Stimulated activated naive CD8-positive, alpha-beta T cell treated with anti-CD3 and anti-CD28 coated beads, Interleukin-15, Interleukin-2, amounts not matched to agents 100 ng/mL and 50 ng/mL, for 24 hours (primary cell): ENCODE measurements at regions not wholly inside any gene's neighbourhood (a gene's known extent, or its start where the extent isn't known, plus 50 kb on each side); places are given as distances from the start of the nearest gene placed in this dataset.
"Not testable (repeated sequence)": the region's sequence is repeated elsewhere in the genome, so short reads cannot be mapped to it uniquely, and the experiment has no call there.

ENCODE experiments used
- H3K27ac Mint-ChIP-seq: one replicate; pipeline ENCODE4 v1.8.0; 2021; ENCODE audit warnings: mild to moderate bottlenecking, mixed read lengths
- H3K27me3 Mint-ChIP-seq: one replicate; pipeline ENCODE4 v1.8.0; 2021; ENCODE audit warnings: mixed read lengths
- H3K36me3 Mint-ChIP-seq: one replicate; pipeline ENCODE4 v1.8.0; 2021; ENCODE audit warnings: low read depth, mixed read lengths
- H3K4me1 Mint-ChIP-seq: one replicate; pipeline ENCODE4 v1.8.0; 2021; ENCODE audit warnings: low read depth, mixed read lengths
- H3K4me3 Mint-ChIP-seq: one replicate; pipeline ENCODE4 v1.8.0; 2021; ENCODE audit warnings: mild to moderate bottlenecking, mixed read lengths
- H3K9me3 Mint-ChIP-seq: one replicate; pipeline ENCODE4 v1.8.0; 2021; ENCODE audit warnings: mixed read lengths

DNA sequence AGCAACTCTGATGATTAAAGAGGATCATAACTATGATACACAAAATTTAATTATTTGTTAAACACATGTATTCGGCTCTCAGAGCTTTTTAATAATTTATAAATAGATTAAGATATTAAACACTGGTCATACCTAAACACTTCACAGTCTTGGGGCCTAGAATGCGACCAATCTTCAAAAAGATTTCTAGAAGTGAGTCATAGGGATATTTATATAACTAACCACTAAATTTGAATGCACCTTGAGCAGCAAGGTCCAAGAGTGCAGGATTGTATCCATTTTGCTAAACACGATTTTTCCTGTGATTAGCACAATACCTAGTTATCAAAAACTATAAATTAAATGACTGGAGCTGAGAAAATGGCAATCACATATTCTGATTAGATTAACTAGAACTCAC is 709.3 kb downstream of the EPHA7 start:
- Mint-ChIP-seq H3K4me3 (no peak overlapping the region), H3K27ac (no peak overlapping the region), H3K27me3 (no peaks in the 10 kb centered on the region), H3K4me1 (no peaks in the 10 kb centered on the region), H3K36me3 (no peaks in the 10 kb centered on the region), H3K9me3 (peaks cover 6% of the 10 kb centered on the region)

DNA sequence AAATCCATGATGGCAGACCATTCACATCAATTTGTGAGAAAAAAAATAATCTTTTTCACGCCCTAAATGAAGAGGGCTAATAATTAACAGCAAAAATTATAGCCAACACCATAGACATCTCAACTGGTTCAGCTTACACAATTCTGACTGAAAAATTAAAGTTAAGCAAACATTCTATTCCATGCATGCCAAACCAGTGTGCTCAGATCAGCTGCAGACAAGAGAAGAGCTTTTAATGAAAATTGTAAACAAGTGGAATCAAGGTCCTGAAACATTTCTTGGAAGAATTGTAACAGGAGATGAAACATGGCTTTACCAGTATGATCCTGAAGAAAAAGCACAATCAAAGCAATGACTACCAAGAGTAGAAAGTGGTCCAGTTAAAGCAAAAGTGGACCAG is 710.4 kb downstream of the EPHA7 start:
- Mint-ChIP-seq H3K27ac (no peak overlapping the region), H3K27me3 (no peaks in the 10 kb centered on the region), H3K4me3 (no peak overlapping the region), H3K9me3 (peaks cover 9% of the 10 kb centered on the region), H3K4me1 (no peaks in the 10 kb centered on the region), H3K36me3 (no peaks in the 10 kb centered on the region)

GRCh38 chr6:92708270-92708669 is 711.1 kb downstream of the EPHA7 start:
- no peaks in the 10 kb centered on the region for H3K27me3 Mint-ChIP-seq
- H3K4me3 Mint-ChIP-seq, result no peak overlapping the region
- peaks cover 9% of the 10 kb centered on the region for H3K9me3 Mint-ChIP-seq
- no peaks in the 10 kb centered on the region for H3K4me1 Mint-ChIP-seq
- no peak overlapping the region for H3K27ac Mint-ChIP-seq
- H3K36me3 Mint-ChIP-seq, result no peaks in the 10 kb centered on the region

DNA sequence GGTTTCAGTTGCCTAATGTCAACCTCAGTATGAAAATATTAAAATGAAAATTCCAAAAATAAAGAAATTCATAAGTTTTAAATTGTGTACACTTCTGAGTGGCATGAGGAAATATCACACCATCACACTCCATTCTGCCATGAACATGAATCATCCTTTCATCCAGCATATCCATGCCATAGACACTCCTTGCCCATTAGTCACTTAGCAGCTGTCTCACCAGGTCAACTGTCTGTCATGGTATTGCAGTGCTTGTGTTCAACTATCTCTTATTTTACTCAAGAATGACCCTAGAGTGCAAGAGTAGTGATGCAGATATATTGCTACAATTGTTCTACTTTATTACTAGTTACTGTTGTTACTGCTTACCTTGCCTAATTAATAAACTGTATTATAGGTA is 712.4 kb downstream of the EPHA7 start:
- Mint-ChIP-seq H3K27me3 (no peaks in the 10 kb centered on the region), H3K36me3 (no peaks in the 10 kb centered on the region), H3K4me3 (no peak overlapping the region), H3K4me1 (no peaks in the 10 kb centered on the region), H3K9me3 (peaks cover 9% of the 10 kb centered on the region), H3K27ac (no peak overlapping the region)

DNA sequence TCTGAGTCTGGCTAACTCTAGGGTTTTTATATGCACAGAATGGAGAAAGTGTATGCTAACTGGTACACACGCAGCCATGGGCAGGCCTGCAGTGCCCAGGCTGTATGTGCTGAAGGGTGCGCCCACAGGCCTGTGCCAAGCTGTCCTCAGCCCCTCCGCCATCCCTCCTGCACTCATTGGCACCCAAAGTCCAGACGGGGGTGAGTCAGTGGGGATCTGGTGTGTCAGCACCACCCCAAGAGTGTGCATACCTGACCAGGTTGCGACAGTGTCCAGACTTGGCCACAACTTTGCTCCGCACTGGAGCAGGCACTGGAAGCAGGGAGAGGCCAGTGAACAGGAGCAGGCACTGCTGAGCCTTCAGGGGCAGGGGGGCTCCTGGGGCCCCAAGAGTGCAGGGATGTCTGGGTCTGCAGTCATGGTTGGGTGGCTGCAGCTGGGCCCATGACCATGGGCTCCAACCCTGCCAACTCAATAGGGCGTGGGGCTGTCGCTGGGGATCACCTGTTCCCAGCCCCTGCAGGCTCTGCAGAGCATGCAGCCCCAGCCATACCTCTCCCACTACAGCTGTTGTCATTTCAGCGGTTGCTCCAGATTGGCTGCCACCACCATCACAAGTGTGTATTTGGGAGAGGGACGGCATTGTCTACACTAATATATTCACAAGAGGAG is 717.8 kb downstream of the EPHA7 start:
- Mint-ChIP-seq H3K4me1 (no peaks in the 10 kb centered on the region), H3K4me3 (no peak overlapping the region), H3K9me3 (peaks cover 6% of the 10 kb centered on the region), H3K27me3 (no peaks in the 10 kb centered on the region), H3K27ac (no peak overlapping the region), H3K36me3 (no peaks in the 10 kb centered on the region)

DNA sequence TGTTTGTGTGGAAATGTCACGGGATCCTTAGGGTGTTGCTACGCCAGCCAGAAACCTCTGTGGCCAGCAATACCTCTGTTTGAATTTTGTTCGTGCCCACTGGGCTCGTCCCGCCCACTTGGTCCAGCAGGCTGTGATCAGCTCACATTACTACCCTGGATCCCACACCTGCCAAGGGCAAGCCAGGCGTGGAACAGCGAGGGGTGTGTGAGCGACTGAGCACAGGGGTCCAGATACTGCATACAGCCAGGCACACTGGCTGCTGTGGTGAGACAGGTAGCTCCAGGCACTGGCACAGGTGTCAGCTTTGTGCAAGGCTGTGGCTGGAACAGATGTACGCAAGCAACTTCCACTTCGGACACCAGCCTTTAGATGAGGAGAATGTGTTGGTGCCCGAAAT is 718.9 kb downstream of the EPHA7 start:
- Mint-ChIP-seq H3K27ac (no peak overlapping the region), H3K9me3 (peaks cover 6% of the 10 kb centered on the region), H3K27me3 (no peaks in the 10 kb centered on the region), H3K4me1 (no peaks in the 10 kb centered on the region), H3K36me3 (no peaks in the 10 kb centered on the region), H3K4me3 (no peak overlapping the region)

DNA sequence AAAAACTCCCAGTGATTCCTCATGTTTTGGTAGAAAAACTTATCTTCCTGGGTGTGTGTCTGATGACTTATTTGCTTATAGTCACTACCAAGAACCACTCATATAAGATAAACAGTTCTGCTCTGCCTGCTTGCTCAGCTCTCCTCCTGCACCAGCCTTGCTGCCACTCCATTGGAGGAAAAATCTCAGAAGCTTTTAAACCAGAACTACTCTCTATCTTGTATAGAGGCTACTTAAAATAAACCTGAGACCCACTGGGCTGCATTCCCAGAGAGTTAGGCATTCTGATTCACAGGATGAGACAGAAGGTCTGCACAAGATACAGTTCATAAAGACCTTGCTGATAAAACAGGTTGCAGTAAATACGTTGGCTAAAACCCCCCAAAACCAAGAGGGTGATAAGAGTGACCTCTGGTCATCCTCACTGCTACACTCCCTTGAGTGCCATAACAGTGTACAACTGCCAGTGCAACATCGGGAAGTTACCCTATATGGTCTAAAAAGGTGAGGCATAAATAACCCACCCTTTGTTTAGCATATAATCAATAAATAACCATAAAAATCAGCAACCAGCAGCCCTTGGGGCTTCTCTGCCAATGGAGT is 728.3 kb downstream of the EPHA7 start:
- H3K4me3 Mint-ChIP-seq, result no peak overlapping the region
- no peaks in the 10 kb centered on the region for H3K36me3 Mint-ChIP-seq
- H3K27me3 Mint-ChIP-seq, result no peaks in the 10 kb centered on the region
- H3K27ac Mint-ChIP-seq, result no peak overlapping the region
- peaks cover 3% of the 10 kb centered on the region for H3K4me1 Mint-ChIP-seq
- H3K9me3 Mint-ChIP-seq, result no peaks in the 10 kb centered on the region

DNA sequence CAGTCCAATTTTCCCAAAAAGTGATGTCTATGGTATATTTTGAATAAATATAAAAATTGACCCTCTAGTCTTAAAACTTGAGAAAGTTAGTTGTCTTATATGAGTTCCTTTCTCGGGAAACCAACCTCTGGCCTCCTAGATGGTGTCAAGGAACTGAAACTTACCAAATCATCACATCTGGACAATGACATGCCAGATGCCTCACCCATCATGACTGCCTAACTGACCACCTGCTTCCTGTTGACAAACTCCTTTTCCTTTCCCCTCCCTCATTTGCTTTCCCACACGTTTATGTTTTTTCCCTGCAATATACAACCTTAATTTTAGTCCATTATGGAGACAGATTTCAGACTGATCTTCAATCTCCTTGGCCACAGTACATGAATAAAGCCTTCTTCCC is 731.0 kb downstream of the EPHA7 start:
- no peaks in the 10 kb centered on the region for H3K27me3 Mint-ChIP-seq
- no peak overlapping the region for H3K4me3 Mint-ChIP-seq
- H3K4me1 Mint-ChIP-seq, result peaks cover 3% of the 10 kb centered on the region
- H3K9me3 Mint-ChIP-seq, result no peaks in the 10 kb centered on the region
- no peak overlapping the region for H3K27ac Mint-ChIP-seq
- H3K36me3 Mint-ChIP-seq, result no peaks in the 10 kb centered on the region

DNA sequence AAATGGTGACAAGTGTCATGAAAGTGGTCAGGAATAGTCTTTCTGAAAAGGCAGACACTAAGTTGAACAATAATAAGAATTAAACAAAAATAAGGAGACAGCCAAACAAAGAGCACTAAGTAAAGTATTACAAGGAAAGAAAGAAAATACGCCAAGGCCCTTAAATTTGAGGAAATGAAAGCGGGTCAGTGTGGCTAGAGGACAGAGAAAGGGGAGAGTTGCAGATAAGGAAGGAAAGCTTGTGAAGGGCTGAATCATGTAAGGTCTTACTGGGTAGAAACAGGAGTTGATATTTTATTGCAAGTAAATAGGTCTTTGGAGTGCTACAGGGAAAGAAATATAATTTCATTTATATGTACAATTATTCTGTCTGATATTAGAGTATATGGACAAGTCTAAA is 732.1 kb downstream of the EPHA7 start:
- Mint-ChIP-seq H3K4me1 (peaks cover 3% of the 10 kb centered on the region), H3K27ac (no peak overlapping the region), H3K36me3 (no peaks in the 10 kb centered on the region), H3K9me3 (no peaks in the 10 kb centered on the region), H3K4me3 (no peak overlapping the region), H3K27me3 (no peaks in the 10 kb centered on the region)

DNA sequence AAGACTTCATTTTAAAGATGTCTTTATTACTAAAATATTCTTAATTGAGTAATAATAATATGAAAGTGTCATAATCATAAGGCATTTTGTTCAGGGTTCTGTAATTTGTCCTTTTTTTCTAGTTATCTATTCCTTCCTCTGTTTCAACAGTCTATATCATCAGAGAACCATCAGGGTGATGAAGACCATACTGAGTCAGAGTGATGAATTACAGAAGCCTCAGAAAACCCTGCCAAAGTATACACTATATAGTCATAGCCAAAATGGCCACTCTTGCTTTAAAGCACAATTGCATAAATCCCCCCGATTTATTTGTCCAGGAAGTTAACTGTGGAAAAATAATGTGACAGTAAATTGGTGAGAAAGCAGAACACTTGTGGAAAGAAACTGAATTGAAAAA is 735.0 kb downstream of the EPHA7 start:
- no peaks in the 10 kb centered on the region for H3K9me3 Mint-ChIP-seq
- no peaks in the 10 kb centered on the region for H3K27me3 Mint-ChIP-seq
- peaks cover 3% of the 10 kb centered on the region for H3K4me1 Mint-ChIP-seq
- H3K36me3 Mint-ChIP-seq, result no peaks in the 10 kb centered on the region
- H3K4me3 Mint-ChIP-seq, result no peak overlapping the region
- H3K27ac Mint-ChIP-seq, result no peak overlapping the region

DNA sequence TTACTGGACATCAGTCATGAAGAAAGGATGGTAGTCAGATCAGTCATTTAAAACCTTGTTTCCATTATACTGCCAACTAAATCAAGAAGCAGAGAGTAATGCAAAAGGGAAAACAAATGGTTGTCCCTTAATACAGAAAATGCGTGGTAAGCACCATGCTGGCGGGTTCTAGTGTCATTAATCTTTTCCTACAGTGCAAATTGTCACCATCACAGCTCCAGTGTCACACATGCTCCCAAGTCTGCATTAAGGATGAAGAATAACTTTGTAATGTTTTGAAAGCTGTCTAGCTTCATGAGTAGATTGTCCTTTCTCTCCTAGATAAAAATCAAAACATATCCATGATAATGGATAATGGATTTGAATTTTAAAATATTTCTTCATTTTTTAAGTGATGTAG is 735.6 kb downstream of the EPHA7 start:
- H3K4me1 Mint-ChIP-seq, result peaks cover 3% of the 10 kb centered on the region
- no peak overlapping the region for H3K27ac Mint-ChIP-seq
- no peaks in the 10 kb centered on the region for H3K9me3 Mint-ChIP-seq
- no peak overlapping the region for H3K4me3 Mint-ChIP-seq
- H3K36me3 Mint-ChIP-seq, result no peaks in the 10 kb centered on the region
- no peaks in the 10 kb centered on the region for H3K27me3 Mint-ChIP-seq

GRCh38 chr6:92682516-92683398 is 736.6 kb downstream of the EPHA7 start:
- Mint-ChIP-seq H3K4me1 (no peaks in the 10 kb centered on the region), H3K36me3 (no peaks in the 10 kb centered on the region), H3K27ac (no peak overlapping the region), H3K4me3 (no peak overlapping the region), H3K27me3 (no peaks in the 10 kb centered on the region), H3K9me3 (no peaks in the 10 kb centered on the region)

- Mint-ChIP-seq H3K4me1 (no peaks in the 10 kb centered on the region), H3K4me3 (no peak overlapping the region), H3K9me3 (no peaks in the 10 kb centered on the region), H3K27ac (no peak overlapping the region), H3K36me3 (no peaks in the 10 kb centered on the region), H3K27me3 (no peaks in the 10 kb centered on the region)
These were observed 738.0 kb downstream of the EPHA7 start for GRCh38 chr6:92681401-92681800.

- not testable (repeated sequence) for H3K4me3 Mint-ChIP-seq, H3K27me3 Mint-ChIP-seq, H3K36me3 Mint-ChIP-seq, H3K4me1 Mint-ChIP-seq, H3K27ac Mint-ChIP-seq
- H3K9me3 Mint-ChIP-seq, result peaks cover 12% of the 10 kb centered on the region
These were observed 747.9 kb downstream of the EPHA7 start for GRCh38 chr6:92671462-92671861.

- Mint-ChIP-seq H3K9me3 (peaks cover 4% of the 10 kb centered on the region), H3K27ac (no peak overlapping the region), H3K27me3 (no peaks in the 10 kb centered on the region), H3K4me3 (no peak overlapping the region), H3K4me1 (no peaks in the 10 kb centered on the region), H3K36me3 (no peaks in the 10 kb centered on the region)
These were observed 751.5 kb downstream of the EPHA7 start for GRCh38 chr6:92667843-92668242.
